Caco-2 (cell line): ENCODE measurements at regions not wholly inside any gene's neighbourhood (a gene's known extent, or its start where the extent isn't known, plus 50 kb on each side); places are given as distances from the start of the nearest gene placed in this dataset.

Experiments used
- BruUV-seq: library from RNA; stranded (reverse); fragments of 400-500 nt; replicated peaks from 2 replicates; lab custom pipeline; 2021; lab: Mats Ljungman, UMichigan
- CTCF ChIA-PET: fragments of 300-600 bp; sonication (Branson Sonifier 250); formaldehyde crosslinking; loops from one replicate; lab custom pipeline; 2022; ENCODE audit warnings: antibody characterized with exemption; lab: Charles Lee
- POLR2A ChIA-PET: fragments of 300-600 bp; sonication (Branson Sonifier 250); formaldehyde crosslinking; loops from one replicate; lab custom pipeline; 2022; ENCODE audit warnings: antibody characterized with exemption; lab: Charles Lee
- DNase-seq, 2 experiments: peaks; one replicate each; pipeline versions ENCODE4 v3.0.0 to v3.0.0-alpha.2; 2020 to 2022
- H3K27me3 ChIP-seq: replicated peaks from 2 replicates; pipeline ENCODE4 v1.6.0; 2011; ENCODE audit warnings: low read length; ENCODE audit not compliant: control insufficient read depth, insufficient read depth
- H3K36me3 ChIP-seq: 2 replicates; pipeline ENCODE4 v1.5.1; 2011; ENCODE audit warnings: low read length; ENCODE audit not compliant: control insufficient read depth, insufficient read depth
- H3K4me1 ChIP-seq: fragments of 250-450 bp; sonication (Bioruptor Pico); 2 replicates; pipeline ENCODE4 v1.5.1; 2020; ENCODE audit warnings: mild to moderate bottlenecking
- H3K4me3 ChIP-seq: 2 replicates; pipeline ENCODE4 v1.5.1; 2011; ENCODE audit warnings: low read depth, mild to moderate bottlenecking, control low read depth, low read length
- H3K9me3 ChIP-seq: fragments of 250-450 bp; sonication (Bioruptor Pico); 2 replicates; pipeline ENCODE4 v1.5.1; 2020; ENCODE audit warnings: mild to moderate bottlenecking, moderate library complexity
- H3K27ac Mint-ChIP-seq: one replicate; pipeline ENCODE4 v1.8.0; 2022; ENCODE audit warnings: mixed read lengths; ENCODE audit not compliant: unreplicated experiment
- H3K27me3 Mint-ChIP-seq: one replicate; pipeline ENCODE4 v1.8.0; 2022; ENCODE audit warnings: mixed read lengths; ENCODE audit not compliant: insufficient read depth, unreplicated experiment
- H3K36me3 Mint-ChIP-seq: one replicate; pipeline ENCODE4 v1.8.0; 2022; ENCODE audit warnings: mild to moderate bottlenecking, mixed read lengths; ENCODE audit not compliant: insufficient read depth, unreplicated experiment
- H3K4me1 Mint-ChIP-seq: one replicate; pipeline ENCODE4 v1.8.0; 2022; ENCODE audit warnings: low read depth, mixed read lengths; ENCODE audit not compliant: unreplicated experiment
- H3K4me3 Mint-ChIP-seq: one replicate; pipeline ENCODE4 v1.8.0; 2022; ENCODE audit warnings: mild to moderate bottlenecking, moderate library complexity, mixed read lengths; ENCODE audit not compliant: unreplicated experiment
- H3K9me3 Mint-ChIP-seq: one replicate; pipeline ENCODE4 v1.8.0; 2022; ENCODE audit warnings: mixed read lengths; ENCODE audit not compliant: unreplicated experiment
- intact Hi-C: fragments of 100-400 bp; cut with micrococcal nuclease; formaldehyde crosslinking; loops from one replicate; pipeline ENCODE4 v1.10.0; 2022; ENCODE audit not compliant: unreplicated experiment
- TF ChIP-seq, protein P1 (sequence below), 2 experiments: fragments of 200-600 bp in 1 of 2; IDR thresholded peaks; 1 replicate in 1 of 2; 2 replicates in 1 of 2; pipeline versions ENCODE4 v1.5.1 to v1.8.0; 2011 to 2022; ENCODE audit warnings: antibody characterized with exemption in 1 of 2, control low read depth in 1 of 2, inconsistent platforms in 1 of 2, low read depth in 1 of 2, low read length in 1 of 2, mild to moderate bottlenecking in 1 of 2, moderate library complexity in 1 of 2; ENCODE audit not compliant: insufficient read depth in 1 of 2, severe bottlenecking in 1 of 2, unreplicated experiment in 1 of 2

DNA sequence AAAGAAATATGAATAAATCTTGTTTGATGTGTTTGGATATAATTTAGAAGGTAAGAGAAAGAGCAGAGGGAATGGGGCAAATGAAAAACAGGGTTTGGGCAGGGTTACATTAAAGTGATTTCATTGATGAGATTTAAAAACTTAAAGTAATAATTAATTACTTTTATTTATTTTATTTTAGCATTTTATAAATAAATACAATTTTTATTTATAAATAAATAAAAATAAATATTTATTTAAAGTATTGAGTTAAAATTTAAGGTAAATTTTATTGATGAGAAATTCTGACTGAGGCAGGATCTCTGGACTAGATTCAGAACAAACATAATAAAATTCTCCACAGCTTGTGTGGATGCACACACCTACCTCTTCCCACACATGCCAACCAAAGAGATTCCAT is 584.1 kb upstream of the BTBD3 start:
- no peaks in the 10 kb centered on the region for H3K36me3 ChIP-seq
- H3K27ac Mint-ChIP-seq = no peak overlapping the region
- peaks cover 8% of the 10 kb centered on the region for H3K27me3 Mint-ChIP-seq
- DNase-seq = no peak
- H3K9me3 Mint-ChIP-seq = no peaks in the 10 kb centered on the region
- H3K4me3 ChIP-seq = no peak overlapping the region
- TF ChIP-seq, protein P1, sequence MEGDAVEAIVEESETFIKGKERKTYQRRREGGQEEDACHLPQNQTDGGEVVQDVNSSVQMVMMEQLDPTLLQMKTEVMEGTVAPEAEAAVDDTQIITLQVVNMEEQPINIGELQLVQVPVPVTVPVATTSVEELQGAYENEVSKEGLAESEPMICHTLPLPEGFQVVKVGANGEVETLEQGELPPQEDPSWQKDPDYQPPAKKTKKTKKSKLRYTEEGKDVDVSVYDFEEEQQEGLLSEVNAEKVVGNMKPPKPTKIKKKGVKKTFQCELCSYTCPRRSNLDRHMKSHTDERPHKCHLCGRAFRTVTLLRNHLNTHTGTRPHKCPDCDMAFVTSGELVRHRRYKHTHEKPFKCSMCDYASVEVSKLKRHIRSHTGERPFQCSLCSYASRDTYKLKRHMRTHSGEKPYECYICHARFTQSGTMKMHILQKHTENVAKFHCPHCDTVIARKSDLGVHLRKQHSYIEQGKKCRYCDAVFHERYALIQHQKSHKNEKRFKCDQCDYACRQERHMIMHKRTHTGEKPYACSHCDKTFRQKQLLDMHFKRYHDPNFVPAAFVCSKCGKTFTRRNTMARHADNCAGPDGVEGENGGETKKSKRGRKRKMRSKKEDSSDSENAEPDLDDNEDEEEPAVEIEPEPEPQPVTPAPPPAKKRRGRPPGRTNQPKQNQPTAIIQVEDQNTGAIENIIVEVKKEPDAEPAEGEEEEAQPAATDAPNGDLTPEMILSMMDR (IDR thresholded peaks at IDR 0.05; ENCODE audit: insufficient read depth in 1 of 2, low read depth in 1 of 2, low read length in 1 of 2, severe bottlenecking in 1 of 2, unreplicated experiment in 1 of 2) = no peak
- H3K4me1 Mint-ChIP-seq = no peaks in the 10 kb centered on the region
- ChIA-PET POLR2A (no interaction called here), CTCF (no interaction called here)
- H3K36me3 Mint-ChIP-seq = no peaks in the 10 kb centered on the region
- BruUV-seq = no TSS peak
- H3K27me3 ChIP-seq = no peaks in the 10 kb centered on the region
- H3K4me1 ChIP-seq = no peaks in the 10 kb centered on the region
- no peak overlapping the region for H3K4me3 Mint-ChIP-seq
- intact Hi-C loops = no loop called here
- no peaks in the 10 kb centered on the region for H3K9me3 ChIP-seq

DNA sequence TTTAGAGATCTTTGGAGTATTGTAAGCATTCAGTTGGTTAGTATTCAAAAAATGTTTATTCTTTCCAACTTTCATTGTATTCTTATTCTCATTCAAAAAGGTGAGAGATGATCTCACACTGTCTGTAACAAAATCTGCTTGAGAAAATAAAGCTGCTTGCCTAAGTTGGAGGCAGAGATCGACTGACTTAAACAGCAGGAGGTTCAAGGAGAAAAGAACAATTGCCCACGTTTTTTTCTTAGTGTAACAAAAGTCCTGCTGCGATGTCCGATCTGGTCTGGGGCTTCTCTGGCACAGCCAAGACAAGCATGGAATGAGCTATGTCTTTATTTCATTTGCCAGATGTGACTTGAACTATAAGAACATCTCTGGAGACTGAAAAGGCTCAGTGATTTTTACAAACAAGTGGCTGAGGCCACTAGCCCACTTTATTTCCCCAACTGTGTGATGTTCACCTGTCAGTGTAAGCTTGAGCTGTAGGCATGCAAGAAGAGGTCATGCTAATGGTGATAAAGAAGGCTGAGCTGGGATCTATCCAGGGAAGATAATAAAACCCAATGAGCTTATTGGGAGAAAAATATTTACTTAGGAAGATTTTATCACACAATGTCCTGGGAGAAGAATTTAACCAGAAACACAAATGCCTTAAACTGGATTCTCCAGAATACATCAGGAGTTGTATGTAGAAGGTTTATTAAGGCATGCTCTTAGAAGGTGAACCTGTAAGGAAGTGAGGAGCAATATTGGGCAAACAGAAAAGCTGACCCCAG is 580.1 kb upstream of the BTBD3 start:
- BruUV-seq = no TSS peak
- no peaks in the 10 kb centered on the region for H3K4me1 ChIP-seq
- Mint-ChIP-seq H3K27me3 (peaks cover 8% of the 10 kb centered on the region), H3K36me3 (no peaks in the 10 kb centered on the region), H3K4me3 (no peak overlapping the region), H3K4me1 (no peaks in the 10 kb centered on the region), H3K27ac (no peak overlapping the region), H3K9me3 (no peaks in the 10 kb centered on the region)
- ChIA-PET CTCF (no interaction called here), POLR2A (no interaction called here)
- intact Hi-C loops = no loop called here
- H3K36me3 ChIP-seq = no peaks in the 10 kb centered on the region
- H3K4me3 ChIP-seq = no peak overlapping the region
- TF ChIP-seq, protein P1 (IDR thresholded peaks at IDR 0.05; ENCODE audit: insufficient read depth in 1 of 2, low read depth in 1 of 2, low read length in 1 of 2, severe bottlenecking in 1 of 2, unreplicated experiment in 1 of 2) = no peak
- no peak for DNase-seq
- no peaks in the 10 kb centered on the region for H3K27me3 ChIP-seq
- no peaks in the 10 kb centered on the region for H3K9me3 ChIP-seq

DNA sequence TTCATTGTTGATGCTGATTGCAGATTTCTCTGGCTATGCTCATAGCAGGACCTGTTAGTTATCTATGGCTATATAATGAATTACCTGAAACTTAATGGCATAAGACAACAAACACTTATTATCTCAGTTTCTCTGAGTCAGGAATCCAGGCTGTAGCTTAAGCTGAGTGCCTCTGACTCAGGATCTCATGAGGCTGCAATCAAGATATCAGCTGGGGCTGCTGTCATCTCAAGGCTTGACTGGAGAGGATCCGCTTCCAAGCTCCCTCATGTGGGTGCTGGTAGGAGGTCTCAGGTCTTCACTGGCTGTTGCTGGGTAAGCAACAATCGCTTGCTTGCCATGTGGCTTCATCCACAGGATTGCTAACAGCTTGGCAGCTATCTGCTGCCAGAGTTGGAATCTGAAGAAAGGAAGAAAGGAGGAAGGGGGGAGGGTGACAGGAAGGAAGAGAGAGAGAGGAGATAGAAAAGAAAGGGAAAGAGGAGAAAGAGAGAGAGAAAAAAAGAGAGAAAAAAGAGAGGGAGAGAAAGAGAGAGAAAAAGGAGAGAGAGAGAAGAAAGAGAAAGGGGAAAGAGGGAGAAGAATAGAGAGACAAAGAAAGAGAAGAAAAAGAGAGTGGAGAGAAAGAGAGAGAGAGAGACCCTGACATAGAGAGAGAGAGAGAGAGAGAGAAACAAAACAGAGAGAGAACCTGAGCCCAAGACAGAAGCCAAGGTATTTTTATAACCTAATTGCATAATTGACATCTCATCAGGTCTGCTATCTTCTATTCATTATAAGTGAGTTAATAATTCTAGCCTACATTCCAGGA is 579.0 kb upstream of the BTBD3 start:
- ChIA-PET POLR2A (interaction anchor here (0.9 kb wide), 1 partner anchor 18 kb away, joined by 10 read pairs; no protein-coding TSS in a partner anchor), CTCF (no interaction called here)
- H3K36me3 Mint-ChIP-seq = no peaks in the 10 kb centered on the region
- Histone ChIP-seq H3K9me3 (no peaks in the 10 kb centered on the region), H3K4me3 (no peak overlapping the region), H3K4me1 (no peaks in the 10 kb centered on the region), H3K36me3 (no peaks in the 10 kb centered on the region), H3K27me3 (no peaks in the 10 kb centered on the region)
- peaks cover 9% of the 10 kb centered on the region for H3K27me3 Mint-ChIP-seq
- TF ChIP-seq, protein P1 (IDR thresholded peaks at IDR 0.05; ENCODE audit: insufficient read depth in 1 of 2, low read depth in 1 of 2, low read length in 1 of 2, severe bottlenecking in 1 of 2, unreplicated experiment in 1 of 2) = no peak
- no peaks in the 10 kb centered on the region for H3K4me1 Mint-ChIP-seq
- intact Hi-C loops = no loop called here
- H3K4me3 Mint-ChIP-seq = no peak overlapping the region
- no peaks in the 10 kb centered on the region for H3K9me3 Mint-ChIP-seq
- H3K27ac Mint-ChIP-seq = no peak overlapping the region
- DNase-seq = no peak
- BruUV-seq = no TSS peak
